GM06990 (cell line): ENCODE measurements at regions not wholly inside any gene's neighbourhood (a gene's known extent, or its start where the extent isn't known, plus 50 kb on each side); places are given as distances from the start of the nearest gene placed in this dataset.

Source experiments
- DNase-seq: peaks from one replicate; pipeline ENCODE4 v3.0.0-alpha.2; 2011; ENCODE audit not compliant: insufficient read length; ENCODE audit errors: extremely low read depth
- H3K27me3 ChIP-seq: replicated peaks from 2 replicates; pipeline ENCODE4 v1.6.0; 2011; ENCODE audit warnings: low read length; ENCODE audit not compliant: control insufficient read depth, insufficient read depth
- H3K36me3 ChIP-seq: 2 replicates; pipeline ENCODE4 v1.5.1; 2011; ENCODE audit warnings: low read length; ENCODE audit not compliant: control insufficient read depth, insufficient read depth
- H3K4me3 ChIP-seq: replicated peaks from 2 replicates; pipeline ENCODE4 v1.5.1; 2011; ENCODE audit warnings: low read depth, mild to moderate bottlenecking, control low read depth, low read length
- TF ChIP-seq, protein P1 (sequence below): IDR thresholded peaks from 2 replicates; pipeline ENCODE4 v1.5.1; 2011; ENCODE audit warnings: low read length, control low read depth, mild to moderate bottlenecking, inconsistent platforms; ENCODE audit not compliant: insufficient read depth, poor library complexity, severe bottlenecking

DNA sequence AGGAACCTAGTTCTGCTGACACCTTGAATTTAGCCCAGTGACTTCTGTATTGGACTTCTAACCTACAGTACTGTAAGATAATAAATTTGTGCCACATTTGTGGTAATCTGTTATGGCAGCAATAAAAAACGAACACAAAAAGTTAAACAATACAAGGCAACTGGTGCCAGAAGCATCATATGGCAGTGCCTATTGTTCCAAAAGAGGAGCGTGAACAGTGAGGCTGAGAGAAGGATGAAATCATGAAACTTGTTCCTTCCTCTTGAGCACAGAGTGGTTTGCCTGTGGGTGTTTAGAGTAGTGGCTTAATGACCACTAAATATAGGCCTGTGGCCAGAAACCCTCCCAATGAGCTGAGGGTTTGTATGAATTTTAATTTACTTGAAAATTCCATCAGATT, 69.7 kb upstream of the PGRMC2 start:
- DNase-seq = no peak
- TF ChIP-seq, protein P1, sequence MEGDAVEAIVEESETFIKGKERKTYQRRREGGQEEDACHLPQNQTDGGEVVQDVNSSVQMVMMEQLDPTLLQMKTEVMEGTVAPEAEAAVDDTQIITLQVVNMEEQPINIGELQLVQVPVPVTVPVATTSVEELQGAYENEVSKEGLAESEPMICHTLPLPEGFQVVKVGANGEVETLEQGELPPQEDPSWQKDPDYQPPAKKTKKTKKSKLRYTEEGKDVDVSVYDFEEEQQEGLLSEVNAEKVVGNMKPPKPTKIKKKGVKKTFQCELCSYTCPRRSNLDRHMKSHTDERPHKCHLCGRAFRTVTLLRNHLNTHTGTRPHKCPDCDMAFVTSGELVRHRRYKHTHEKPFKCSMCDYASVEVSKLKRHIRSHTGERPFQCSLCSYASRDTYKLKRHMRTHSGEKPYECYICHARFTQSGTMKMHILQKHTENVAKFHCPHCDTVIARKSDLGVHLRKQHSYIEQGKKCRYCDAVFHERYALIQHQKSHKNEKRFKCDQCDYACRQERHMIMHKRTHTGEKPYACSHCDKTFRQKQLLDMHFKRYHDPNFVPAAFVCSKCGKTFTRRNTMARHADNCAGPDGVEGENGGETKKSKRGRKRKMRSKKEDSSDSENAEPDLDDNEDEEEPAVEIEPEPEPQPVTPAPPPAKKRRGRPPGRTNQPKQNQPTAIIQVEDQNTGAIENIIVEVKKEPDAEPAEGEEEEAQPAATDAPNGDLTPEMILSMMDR = no peak
- Histone ChIP-seq H3K36me3 (no peaks in the 10 kb centered on the region), H3K4me3 (no peak overlapping the region), H3K27me3 (no peaks in the 10 kb centered on the region)

DNA sequence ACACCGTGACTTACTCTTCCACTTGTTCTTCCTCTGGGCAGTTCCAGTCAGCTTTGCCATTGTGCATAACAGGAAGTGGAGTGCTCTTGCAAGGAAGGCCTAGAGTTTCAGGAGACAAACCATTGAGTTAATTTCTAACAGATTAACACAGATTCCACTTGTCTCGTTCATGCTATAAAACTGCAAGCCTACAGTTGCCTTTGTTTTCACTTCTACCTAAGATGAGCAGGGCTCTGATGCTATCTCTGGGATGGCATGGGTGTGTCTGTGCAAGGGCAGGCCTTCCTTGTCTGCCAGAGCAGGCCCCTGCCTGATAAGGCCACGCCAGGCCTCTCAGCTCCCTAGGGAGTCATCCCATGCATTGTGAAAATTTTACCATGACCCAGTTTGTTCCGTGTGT, 67.7 kb upstream of the PGRMC2 start:
- Histone ChIP-seq H3K4me3 (no peak overlapping the region), H3K27me3 (no peaks in the 10 kb centered on the region), H3K36me3 (no peaks in the 10 kb centered on the region)
- DNase-seq = no peak
- TF ChIP-seq, protein P1 = no peak

DNA sequence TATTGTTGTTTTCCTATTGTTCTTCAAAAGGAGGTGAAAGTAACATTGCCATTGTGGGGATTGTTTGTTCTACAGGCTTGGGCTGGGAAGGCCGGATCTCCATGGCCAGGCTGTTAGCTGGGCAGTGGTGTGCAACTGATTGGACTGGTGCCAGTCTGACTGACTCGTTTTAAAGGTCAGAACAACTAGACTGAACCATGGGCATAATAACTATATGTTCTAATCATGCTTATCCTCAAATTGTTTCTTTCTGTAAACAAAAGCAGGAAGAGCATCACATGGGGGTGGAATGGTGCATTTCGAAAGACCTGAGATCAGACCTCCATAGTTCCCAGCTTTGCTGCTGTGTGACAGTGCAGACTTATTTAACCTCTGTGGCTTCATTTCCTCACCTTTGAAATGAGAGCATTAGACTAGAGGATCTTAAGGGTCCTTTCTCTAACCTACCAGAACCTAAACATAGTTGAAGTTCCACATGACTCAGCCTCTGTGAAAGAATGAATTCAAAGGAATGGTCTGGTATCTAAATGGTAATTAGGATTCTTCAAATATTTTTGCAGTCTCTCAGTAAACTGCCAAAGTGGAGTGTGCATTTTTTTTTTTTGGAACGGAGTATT, 66.7 kb upstream of the PGRMC2 start:
- TF ChIP-seq, protein P1 = no peak

DNA sequence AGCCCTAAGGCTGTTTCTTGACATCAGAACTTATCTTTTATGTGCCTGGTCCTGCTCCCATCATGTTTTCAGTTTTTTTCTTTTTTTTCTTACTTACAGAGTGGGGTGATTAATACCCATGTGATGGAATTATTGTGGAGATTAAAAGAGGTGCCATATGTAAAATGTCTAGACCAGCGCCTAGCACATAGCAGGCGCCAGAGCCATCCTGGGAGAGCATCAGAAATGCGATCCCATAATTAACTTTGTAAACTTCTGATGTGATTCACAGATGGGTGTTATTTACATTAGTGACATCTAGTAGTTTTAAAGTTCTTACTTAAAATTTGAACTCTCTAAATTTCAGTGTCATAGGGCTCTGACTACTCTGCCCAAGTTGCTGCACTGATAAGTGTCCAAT, 66.2 kb upstream of the PGRMC2 start:
- no peak for DNase-seq
- Histone ChIP-seq H3K36me3 (no peaks in the 10 kb centered on the region), H3K4me3 (no peak overlapping the region), H3K27me3 (no peaks in the 10 kb centered on the region)
- TF ChIP-seq, protein P1 = no peak

More for the DNA sequence above, 66.7 kb upstream of the PGRMC2 start:
- Histone ChIP-seq H3K36me3 (no peaks in the 10 kb centered on the region), H3K27me3 (no peaks in the 10 kb centered on the region), H3K4me3 (no peak overlapping the region)
- DNase-seq = no peak

DNA sequence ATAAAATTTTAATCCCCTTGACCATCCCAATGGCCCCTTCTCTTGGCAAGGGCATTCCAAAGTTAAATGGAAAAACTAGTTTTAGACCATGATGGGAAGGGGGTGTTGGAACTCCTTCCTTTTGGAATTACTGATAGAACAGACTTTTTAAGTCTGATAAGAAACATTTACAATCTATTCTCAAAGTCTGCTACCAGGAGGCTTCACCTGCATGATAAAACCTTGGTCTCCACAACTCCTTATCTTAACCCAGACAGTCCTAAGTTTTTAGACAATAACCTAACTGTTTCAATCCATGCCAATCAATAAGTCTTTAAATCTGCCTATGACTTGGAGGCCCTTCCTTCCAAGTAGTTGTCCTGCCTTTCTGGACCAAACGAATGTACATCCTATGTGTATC, 63.9 kb upstream of the PGRMC2 start:
- no peaks in the 10 kb centered on the region for H3K36me3 ChIP-seq
- TF ChIP-seq, protein P1 = no peak
- no peak overlapping the region for H3K4me3 ChIP-seq
- no peaks in the 10 kb centered on the region for H3K27me3 ChIP-seq
- no peak for DNase-seq
